Retinal pigment epithelial cell (primary cell): ENCODE measurements at regions not wholly inside any gene's neighbourhood (a gene's known extent, or its start where the extent isn't known, plus 50 kb on each side); places are given as distances from the start of the nearest gene placed in this dataset.

Experiments used
- DNase-seq: peaks from one replicate; pipeline ENCODE4 v3.0.0-alpha.2; 2010; ENCODE audit warnings: low read depth
- H3K4me3 ChIP-seq: 2 replicates; pipeline ENCODE4 v1.5.1; 2011; ENCODE audit warnings: mild to moderate bottlenecking, low read length, control low read depth, moderate library complexity
- CTCF ChIP-seq: conservative IDR thresholded peaks from 2 replicates; pipeline ENCODE4 v1.5.1; 2011; ENCODE audit warnings: low read depth, low read length, control low read depth, inconsistent platforms

- no peak overlapping the region for H3K4me3 ChIP-seq
- no peak for TF ChIP-seq CTCF
- no peak for DNase-seq
These were observed 663.8 kb upstream of the MIR17HG start for GRCh38 chr13:90683711-90684131.

GRCh38 chr13:90686442-90686841 lies 661.0 kb upstream of the MIR17HG start:
- no peak for TF ChIP-seq CTCF
- DNase-seq, result no peak
- H3K4me3 ChIP-seq, result no peak overlapping the region

GRCh38 chr13:90689111-90689510 lies 658.4 kb upstream of the MIR17HG start:
- no peak for TF ChIP-seq CTCF
- DNase-seq, result no peak
- no peak overlapping the region for H3K4me3 ChIP-seq

GRCh38 chr13:90690458-90691080 lies 656.9 kb upstream of the MIR17HG start:
- DNase-seq, result no peak

GRCh38 chr13:90696254-90696653 lies 651.2 kb upstream of the MIR17HG start:
- H3K4me3 ChIP-seq, result no peak overlapping the region
- no peak for TF ChIP-seq CTCF
- no peak for DNase-seq

More at GRCh38 chr13:90690458-90691080, 656.9 kb upstream of the MIR17HG start:
- no peak overlapping the region for H3K4me3 ChIP-seq
- TF ChIP-seq CTCF, result no peak

GRCh38 chr13:90696656-90697055 lies 650.8 kb upstream of the MIR17HG start:
- no peak overlapping the region for H3K4me3 ChIP-seq
- no peak for TF ChIP-seq CTCF
- DNase-seq, result no peak

- no peak for TF ChIP-seq CTCF
- DNase-seq, result no peak
These were observed 647.1 kb upstream of the MIR17HG start for GRCh38 chr13:90700340-90700739.

More at GRCh38 chr13:90700340-90700739, 647.1 kb upstream of the MIR17HG start:
- no peak overlapping the region for H3K4me3 ChIP-seq
